ENCODE measurements at regions not wholly inside any gene's neighbourhood (a gene's known extent, or its start where the extent isn't known, plus 50 kb on each side); places are given as distances from the start of the nearest gene placed in this dataset.

DNA sequence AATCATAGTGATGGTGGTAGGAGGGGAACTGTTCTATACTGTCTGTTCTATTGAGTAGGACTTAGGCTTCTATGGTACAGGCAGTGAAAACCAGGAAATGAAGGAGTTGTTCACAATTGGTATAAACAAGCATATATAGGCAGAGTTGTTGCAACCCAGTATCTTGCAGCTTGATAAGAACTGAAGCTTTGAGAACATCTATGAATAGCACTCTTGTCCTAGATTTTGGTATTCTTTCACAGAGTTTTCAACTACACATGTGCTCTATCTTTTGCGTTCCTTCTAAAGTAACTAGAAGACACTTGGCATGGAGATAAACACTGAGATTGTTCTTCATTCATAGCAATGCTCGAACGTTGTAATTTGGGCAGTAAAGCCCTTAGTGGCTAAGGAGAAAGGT lies 91.8 kb downstream of the KCNJ2 start:
- H3K27ac Mint-ChIP-seq = no peak overlapping the region
- no peaks in the 10 kb centered on the region for H3K27me3 Mint-ChIP-seq (ENCODE audit: low read depth)
- DNase-seq (ENCODE audit: low spot score) = no peak
- intact Hi-C loops (cut with micrococcal nuclease) = no loop called here
- H3K4me1 Mint-ChIP-seq (ENCODE audit: low read depth) = no peaks in the 10 kb centered on the region
- H3K9me3 Mint-ChIP-seq = no peaks in the 10 kb centered on the region
- no peaks in the 10 kb centered on the region for H3K36me3 Mint-ChIP-seq (ENCODE audit: low read depth)
- no peak overlapping the region for H3K4me3 Mint-ChIP-seq (ENCODE audit: low read depth)

- peaks cover 7% of the 10 kb centered on the region for H3K9me3 Mint-ChIP-seq
- no peaks in the 10 kb centered on the region for H3K4me1 Mint-ChIP-seq (ENCODE audit: low read depth)
- no peak overlapping the region for H3K4me3 Mint-ChIP-seq (ENCODE audit: low read depth)
- no peaks in the 10 kb centered on the region for H3K36me3 Mint-ChIP-seq (ENCODE audit: low read depth)
- intact Hi-C loops (cut with micrococcal nuclease) = no loop called here
- no peak overlapping the region for H3K27ac Mint-ChIP-seq
- no peak for DNase-seq (ENCODE audit: low spot score)
- H3K27me3 Mint-ChIP-seq (ENCODE audit: low read depth) = no peaks in the 10 kb centered on the region
Observed at GRCh38 chr17:70265471-70265870, 96.1 kb downstream of the KCNJ2 start.

- H3K4me1 Mint-ChIP-seq (ENCODE audit: low read depth) = no peaks in the 10 kb centered on the region
- H3K4me3 Mint-ChIP-seq (ENCODE audit: low read depth) = no peak overlapping the region
- H3K36me3 Mint-ChIP-seq (ENCODE audit: low read depth) = no peaks in the 10 kb centered on the region
- peaks cover 7% of the 10 kb centered on the region for H3K9me3 Mint-ChIP-seq
- no peak overlapping the region for H3K27ac Mint-ChIP-seq
- intact Hi-C loops (cut with micrococcal nuclease) = no loop called here
- DNase-seq (ENCODE audit: low spot score) = no peak
- H3K27me3 Mint-ChIP-seq (ENCODE audit: low read depth) = no peaks in the 10 kb centered on the region
Observed at GRCh38 chr17:70266394-70266793, 97.1 kb downstream of the KCNJ2 start.

- intact Hi-C loops (cut with micrococcal nuclease) = no loop called here
- H3K9me3 Mint-ChIP-seq = peaks cover 7% of the 10 kb centered on the region
- no peaks in the 10 kb centered on the region for H3K36me3 Mint-ChIP-seq (ENCODE audit: low read depth)
Observed at GRCh38 chr17:70268383-70268782, 99.1 kb downstream of the KCNJ2 start.

DNA sequence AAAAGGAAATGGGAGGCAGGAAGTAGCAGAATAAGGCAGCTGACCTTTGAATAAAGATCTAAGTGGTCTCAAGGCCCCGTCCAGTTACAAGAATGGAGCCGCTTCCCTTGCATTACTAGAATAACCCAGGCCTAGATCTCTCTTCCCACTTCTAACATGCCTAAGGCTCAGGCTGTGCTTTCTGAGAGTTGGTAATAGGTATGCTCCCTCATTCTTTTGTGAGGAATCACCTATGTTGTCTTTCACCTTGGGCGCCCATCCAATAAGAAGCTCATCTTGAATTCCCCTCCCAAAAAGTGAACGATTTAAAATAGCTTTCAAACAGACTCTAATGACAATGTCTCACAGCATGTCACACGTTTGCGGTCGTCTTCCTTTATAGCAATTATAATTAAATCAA lies 101.2 kb downstream of the KCNJ2 start:
- Mint-ChIP-seq H3K27ac (no peak overlapping the region), H3K27me3 (ENCODE audit: low read depth) (no peaks in the 10 kb centered on the region), H3K4me1 (ENCODE audit: low read depth) (no peaks in the 10 kb centered on the region), H3K36me3 (ENCODE audit: low read depth) (no peaks in the 10 kb centered on the region), H3K4me3 (ENCODE audit: low read depth) (no peak overlapping the region), H3K9me3 (peaks cover 7% of the 10 kb centered on the region)
- no peak for DNase-seq (ENCODE audit: low spot score)
- intact Hi-C loops (cut with micrococcal nuclease) = no loop called here

More at GRCh38 chr17:70268383-70268782, 99.1 kb downstream of the KCNJ2 start:
- Mint-ChIP-seq H3K27me3 (ENCODE audit: low read depth) (no peaks in the 10 kb centered on the region), H3K4me3 (ENCODE audit: low read depth) (no peak overlapping the region), H3K27ac (no peak overlapping the region), H3K4me1 (ENCODE audit: low read depth) (no peaks in the 10 kb centered on the region)
- no peak for DNase-seq (ENCODE audit: low spot score)

DNA sequence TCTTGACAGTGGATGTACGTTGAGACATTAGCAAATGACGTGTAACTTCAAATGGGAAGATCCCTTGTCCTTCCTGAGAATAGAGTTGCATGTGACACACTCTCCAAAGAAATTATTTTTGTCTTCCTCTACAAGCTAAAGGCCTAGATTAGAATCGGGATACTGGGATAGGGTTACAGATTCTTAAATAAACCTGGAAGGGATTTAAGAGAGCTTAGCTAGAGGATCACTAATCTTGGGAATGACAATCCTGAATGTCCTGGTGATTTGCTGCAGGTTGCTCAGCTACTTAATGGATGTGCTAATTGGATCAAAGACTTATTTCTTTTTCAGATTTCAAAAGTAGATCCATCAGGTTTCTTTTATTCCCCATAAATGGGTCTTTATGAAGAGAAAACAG lies 101.9 kb downstream of the KCNJ2 start:
- Mint-ChIP-seq H3K36me3 (ENCODE audit: low read depth) (no peaks in the 10 kb centered on the region), H3K27me3 (ENCODE audit: low read depth) (no peaks in the 10 kb centered on the region), H3K4me1 (ENCODE audit: low read depth) (no peaks in the 10 kb centered on the region), H3K9me3 (peaks cover 7% of the 10 kb centered on the region), H3K27ac (no peak overlapping the region), H3K4me3 (ENCODE audit: low read depth) (no peak overlapping the region)
- no peak for DNase-seq (ENCODE audit: low spot score)
- intact Hi-C loops (cut with micrococcal nuclease) = no loop called here

DNA sequence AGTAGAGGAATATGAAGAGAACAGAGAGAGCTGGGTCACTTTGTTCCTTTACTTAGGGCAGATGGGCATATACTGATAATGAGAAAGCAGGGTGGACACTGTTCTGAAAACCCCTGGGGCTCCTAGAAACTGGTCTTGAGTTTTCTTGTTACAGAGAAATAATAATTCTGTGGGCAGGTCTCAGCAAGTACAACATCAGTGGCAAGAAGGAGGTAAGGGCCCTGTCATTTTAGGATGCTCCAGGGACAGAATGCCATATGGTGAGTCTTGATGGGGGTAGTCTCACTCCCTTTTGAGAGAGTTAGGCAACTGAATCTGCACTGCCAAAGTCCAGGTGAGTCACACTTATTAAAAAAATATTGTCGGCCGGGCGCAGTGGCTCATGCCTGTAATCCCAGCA lies 102.3 kb downstream of the KCNJ2 start:
- peaks cover 7% of the 10 kb centered on the region for H3K9me3 Mint-ChIP-seq
- no peak overlapping the region for H3K4me3 Mint-ChIP-seq (ENCODE audit: low read depth)
- H3K27ac Mint-ChIP-seq = no peak overlapping the region
- no peaks in the 10 kb centered on the region for H3K27me3 Mint-ChIP-seq (ENCODE audit: low read depth)
- H3K36me3 Mint-ChIP-seq (ENCODE audit: low read depth) = no peaks in the 10 kb centered on the region
- no peak for DNase-seq (ENCODE audit: low spot score)
- intact Hi-C loops (cut with micrococcal nuclease) = no loop called here
- H3K4me1 Mint-ChIP-seq (ENCODE audit: low read depth) = no peaks in the 10 kb centered on the region

GRCh38 chr17:70274255-70274654 lies 104.9 kb downstream of the KCNJ2 start:
- no peaks in the 10 kb centered on the region for H3K27me3 Mint-ChIP-seq (ENCODE audit: low read depth)
- no peak overlapping the region for H3K4me3 Mint-ChIP-seq (ENCODE audit: low read depth)
- peaks cover under 1% of the 10 kb centered on the region for H3K9me3 Mint-ChIP-seq
- intact Hi-C loops (cut with micrococcal nuclease) = no loop called here
- DNase-seq (ENCODE audit: low spot score) = no peak
- H3K4me1 Mint-ChIP-seq (ENCODE audit: low read depth) = no peaks in the 10 kb centered on the region
- no peak overlapping the region for H3K27ac Mint-ChIP-seq
- no peaks in the 10 kb centered on the region for H3K36me3 Mint-ChIP-seq (ENCODE audit: low read depth)

DNA sequence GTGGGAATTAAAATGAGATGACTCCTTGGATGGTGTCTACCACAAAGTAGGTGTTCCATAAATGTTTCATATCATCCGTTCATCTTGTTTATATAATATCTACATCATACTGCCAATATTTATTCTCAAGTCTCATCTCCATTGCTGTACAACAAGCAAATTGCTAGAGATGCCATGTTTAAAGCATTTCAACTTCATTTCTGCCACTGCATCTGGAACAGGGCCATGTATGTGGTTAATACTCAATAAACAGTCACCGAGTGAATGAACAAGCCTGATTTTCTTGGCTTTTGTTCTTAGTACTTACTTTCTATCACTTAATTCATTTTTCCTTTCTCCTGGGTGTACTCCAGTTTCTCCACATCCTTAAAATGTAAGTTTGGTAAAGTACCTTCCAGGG lies 107.6 kb downstream of the KCNJ2 start:
- Mint-ChIP-seq H3K4me3 (ENCODE audit: low read depth) (no peak overlapping the region), H3K27ac (no peak overlapping the region), H3K36me3 (ENCODE audit: low read depth) (no peaks in the 10 kb centered on the region)

GRCh38 chr17:70278844-70279462 lies 109.6 kb downstream of the KCNJ2 start:
- H3K9me3 Mint-ChIP-seq = no peaks in the 10 kb centered on the region
- no peak for DNase-seq (ENCODE audit: low spot score)
- intact Hi-C loops (cut with micrococcal nuclease) = no loop called here
- no peaks in the 10 kb centered on the region for H3K36me3 Mint-ChIP-seq (ENCODE audit: low read depth)
- H3K4me3 Mint-ChIP-seq (ENCODE audit: low read depth) = no peak overlapping the region
- no peak overlapping the region for H3K27ac Mint-ChIP-seq
- no peaks in the 10 kb centered on the region for H3K27me3 Mint-ChIP-seq (ENCODE audit: low read depth)
- no peaks in the 10 kb centered on the region for H3K4me1 Mint-ChIP-seq (ENCODE audit: low read depth)

More for the DNA sequence above, 107.6 kb downstream of the KCNJ2 start:
- intact Hi-C loops (cut with micrococcal nuclease) = no loop called here
- no peak for DNase-seq (ENCODE audit: low spot score)
- Mint-ChIP-seq H3K4me1 (ENCODE audit: low read depth) (no peaks in the 10 kb centered on the region), H3K9me3 (no peaks in the 10 kb centered on the region), H3K27me3 (ENCODE audit: low read depth) (no peaks in the 10 kb centered on the region)

- Mint-ChIP-seq H3K27ac (no peak overlapping the region), H3K36me3 (ENCODE audit: low read depth) (no peaks in the 10 kb centered on the region), H3K27me3 (ENCODE audit: low read depth) (no peaks in the 10 kb centered on the region), H3K9me3 (peaks cover 11% of the 10 kb centered on the region), H3K4me3 (ENCODE audit: low read depth) (no peak overlapping the region), H3K4me1 (ENCODE audit: low read depth) (no peaks in the 10 kb centered on the region)
- no peak for DNase-seq (ENCODE audit: low spot score)
- intact Hi-C loops (cut with micrococcal nuclease) = no loop called here
Observed at GRCh38 chr17:70286391-70286790, 117.1 kb downstream of the KCNJ2 start.

GRCh38 chr17:70288540-70289290 lies 119.4 kb downstream of the KCNJ2 start:
- H3K27me3 Mint-ChIP-seq (ENCODE audit: low read depth) = no peaks in the 10 kb centered on the region
- no peaks in the 10 kb centered on the region for H3K36me3 Mint-ChIP-seq (ENCODE audit: low read depth)
- H3K9me3 Mint-ChIP-seq = peaks cover 11% of the 10 kb centered on the region
- no peak overlapping the region for H3K4me3 Mint-ChIP-seq (ENCODE audit: low read depth)
- DNase-seq (ENCODE audit: low spot score) = no peak
- intact Hi-C loops (cut with micrococcal nuclease) = no loop called here
- H3K4me1 Mint-ChIP-seq (ENCODE audit: low read depth) = no peaks in the 10 kb centered on the region
- no peak overlapping the region for H3K27ac Mint-ChIP-seq

DNA sequence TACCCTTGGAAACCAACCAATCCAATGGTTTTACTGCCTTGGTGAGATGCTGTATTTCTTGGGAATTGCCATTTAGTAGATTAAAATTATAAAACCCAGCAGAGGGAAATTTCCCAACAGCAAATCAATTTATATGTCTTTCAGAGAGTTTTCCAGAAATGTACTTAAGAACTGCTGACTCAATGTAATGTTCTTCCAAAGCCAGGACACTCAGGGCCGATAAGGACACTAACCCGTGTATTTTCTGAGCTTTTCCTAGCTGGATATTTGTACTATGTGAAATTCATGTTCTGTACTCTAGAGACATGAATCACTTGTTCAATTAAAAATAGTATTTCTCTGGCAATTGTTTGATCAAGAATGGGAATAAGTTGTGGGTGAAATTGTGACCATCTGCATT lies 121.4 kb downstream of the KCNJ2 start:
- peaks cover 4% of the 10 kb centered on the region for H3K9me3 Mint-ChIP-seq
- DNase-seq (ENCODE audit: low spot score) = no peak
- H3K4me3 Mint-ChIP-seq (ENCODE audit: low read depth) = no peak overlapping the region
- H3K4me1 Mint-ChIP-seq (ENCODE audit: low read depth) = no peaks in the 10 kb centered on the region
- H3K27me3 Mint-ChIP-seq (ENCODE audit: low read depth) = no peaks in the 10 kb centered on the region
- intact Hi-C loops (cut with micrococcal nuclease) = no loop called here
- H3K27ac Mint-ChIP-seq = no peak overlapping the region
- H3K36me3 Mint-ChIP-seq (ENCODE audit: low read depth) = no peaks in the 10 kb centered on the region

Measured in activated T-helper 2 cell treated with anti-CD3 and anti-CD28 coated beads, Interferon-gamma antibody, Interleukin-2, Interleukin-4, amounts not matched to agents 10 μg/mL and 5 μg/mL and 100 μg/mL, durations not matched to agents 14 hours and 24 hours and 36 hours (primary cell).